ENCODE measurements at regions not wholly inside any gene's neighbourhood (a gene's known extent, or its start where the extent isn't known, plus 50 kb on each side); places are given as distances from the start of the nearest gene placed in this dataset.

DNA sequence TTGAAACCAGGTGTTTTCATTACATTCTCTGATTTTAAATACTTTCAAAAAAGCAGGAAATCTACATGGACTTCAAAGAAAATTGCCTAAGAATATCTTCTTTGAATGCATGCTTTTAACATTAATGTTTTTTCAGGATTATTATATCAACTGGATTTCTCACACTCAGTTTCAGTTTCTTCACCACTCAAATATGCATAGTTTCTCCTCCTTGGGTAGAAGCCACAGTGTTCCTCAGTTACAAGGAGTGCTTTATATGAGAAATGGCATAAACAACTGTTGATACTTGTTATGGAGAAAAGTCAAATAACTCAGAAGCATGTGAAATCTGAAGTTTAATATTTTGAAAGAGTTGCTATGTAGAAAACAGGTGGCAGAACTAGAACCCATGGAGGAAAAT, 196.9 kb downstream of the DMRTA1 start:
- TF ChIP-seq, protein P1, sequence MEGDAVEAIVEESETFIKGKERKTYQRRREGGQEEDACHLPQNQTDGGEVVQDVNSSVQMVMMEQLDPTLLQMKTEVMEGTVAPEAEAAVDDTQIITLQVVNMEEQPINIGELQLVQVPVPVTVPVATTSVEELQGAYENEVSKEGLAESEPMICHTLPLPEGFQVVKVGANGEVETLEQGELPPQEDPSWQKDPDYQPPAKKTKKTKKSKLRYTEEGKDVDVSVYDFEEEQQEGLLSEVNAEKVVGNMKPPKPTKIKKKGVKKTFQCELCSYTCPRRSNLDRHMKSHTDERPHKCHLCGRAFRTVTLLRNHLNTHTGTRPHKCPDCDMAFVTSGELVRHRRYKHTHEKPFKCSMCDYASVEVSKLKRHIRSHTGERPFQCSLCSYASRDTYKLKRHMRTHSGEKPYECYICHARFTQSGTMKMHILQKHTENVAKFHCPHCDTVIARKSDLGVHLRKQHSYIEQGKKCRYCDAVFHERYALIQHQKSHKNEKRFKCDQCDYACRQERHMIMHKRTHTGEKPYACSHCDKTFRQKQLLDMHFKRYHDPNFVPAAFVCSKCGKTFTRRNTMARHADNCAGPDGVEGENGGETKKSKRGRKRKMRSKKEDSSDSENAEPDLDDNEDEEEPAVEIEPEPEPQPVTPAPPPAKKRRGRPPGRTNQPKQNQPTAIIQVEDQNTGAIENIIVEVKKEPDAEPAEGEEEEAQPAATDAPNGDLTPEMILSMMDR (optimal IDR thresholded peaks at IDR 0.05 in 1 of 3, IDR thresholded peaks at IDR 0.05 in 1 of 3, conservative IDR thresholded peaks at IDR 0.05 in 1 of 3; ENCODE audit: extremely low read depth in 1 of 3, insufficient read depth in 2 of 3, low read length in 3 of 3) = no peak
- TF ChIP-seq EZH2 (IDR thresholded peaks at IDR 0.05; ENCODE audit: low read length) = no peak
